ENCODE measurements at regions not wholly inside any gene's neighbourhood (a gene's known extent, or its start where the extent isn't known, plus 50 kb on each side); places are given as distances from the start of the nearest gene placed in this dataset.

DNA sequence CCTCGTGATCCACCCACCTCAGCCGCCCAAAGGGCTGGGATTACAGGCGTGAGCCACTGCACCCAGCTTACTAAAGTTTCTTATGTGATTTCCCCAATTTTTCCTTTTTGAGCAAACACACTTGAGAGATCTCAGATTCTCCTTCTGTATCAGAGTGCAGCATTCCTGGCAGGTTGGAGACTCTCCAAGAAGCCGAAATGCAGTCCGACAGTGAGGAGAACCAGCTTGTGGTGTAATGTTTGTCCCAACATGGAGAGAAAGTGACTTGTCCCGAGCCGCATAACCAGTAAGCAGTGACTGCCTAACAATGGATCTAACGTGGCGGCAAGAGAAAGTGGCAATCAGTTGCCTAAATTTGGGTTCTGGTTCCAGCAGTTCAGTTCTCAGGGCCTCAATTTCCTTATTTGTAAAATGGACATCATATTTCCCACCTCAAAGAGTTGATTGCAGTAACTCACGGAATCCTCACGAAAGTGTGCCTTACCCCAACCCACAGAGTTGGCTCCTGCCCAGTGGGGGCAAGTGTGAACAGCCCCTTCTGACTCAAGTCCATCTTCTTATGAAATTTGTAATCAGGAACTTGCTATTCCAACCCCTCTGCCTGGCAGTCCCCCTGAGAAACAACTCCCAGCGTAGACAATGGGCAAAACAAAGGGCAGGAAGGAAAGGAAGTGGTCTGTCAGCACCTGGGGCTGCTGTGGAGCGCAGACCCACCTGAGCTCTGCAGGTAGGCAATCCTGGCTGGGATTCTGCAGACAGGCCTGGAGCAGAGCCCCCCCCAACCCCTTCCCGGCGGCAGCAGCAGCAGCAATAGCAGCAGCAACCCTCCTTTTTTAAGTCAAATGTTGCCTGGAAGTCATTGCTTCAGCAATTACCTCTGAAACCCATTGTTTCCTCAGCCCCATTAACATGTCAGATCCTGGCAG, 223.6 kb upstream of the POU3F1 start:
- DNase-seq (ENCODE audit: low read depth in 1 of 2, low spot score in 1 of 2), result no peak

DNA sequence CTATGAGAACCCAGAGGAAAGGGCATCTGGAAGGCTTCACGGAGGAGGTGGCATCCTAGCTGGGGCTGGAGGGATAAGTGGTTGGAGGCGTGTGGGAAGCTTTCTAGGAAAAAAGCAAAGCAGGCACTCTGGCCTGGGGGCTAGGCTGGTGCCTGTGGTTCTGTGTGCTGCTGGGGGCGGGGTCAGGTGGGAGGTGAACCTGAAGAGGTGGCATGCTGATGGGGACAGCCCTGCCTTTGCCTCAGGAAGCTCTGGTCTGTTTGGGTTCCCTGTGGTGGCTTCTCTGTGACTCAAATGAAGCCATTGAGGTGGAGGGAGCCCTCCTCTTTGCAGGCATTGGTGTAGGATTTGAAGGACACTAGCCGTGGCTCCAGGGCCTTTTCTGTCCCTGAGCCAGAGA, 221.6 kb upstream of the POU3F1 start:
- DNase-seq (ENCODE audit: low read depth in 1 of 2, low spot score in 1 of 2), result no peak

GRCh38 chr1:38267037-38268036, 220.7 kb upstream of the POU3F1 start:
- DNase-seq (ENCODE audit: low read depth in 1 of 2, low spot score in 1 of 2), result no peak

DNA sequence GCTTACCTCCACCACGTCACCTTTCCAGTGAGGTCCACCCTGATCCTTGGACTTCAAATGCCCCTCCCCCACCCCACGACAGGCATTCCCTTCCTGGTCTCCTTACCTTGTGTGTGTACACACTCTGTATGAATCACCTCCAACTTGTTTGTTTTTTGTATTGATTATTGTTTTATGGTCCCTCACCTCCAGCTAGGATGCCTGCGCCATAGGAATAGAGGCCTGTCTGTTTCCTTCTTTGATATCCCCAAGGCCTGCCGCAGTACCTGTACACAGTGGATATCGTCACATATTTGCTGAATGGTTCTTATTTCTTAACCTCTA, 219.6 kb upstream of the POU3F1 start:
- no peak for DNase-seq (ENCODE audit: low read depth in 1 of 2, low spot score in 1 of 2)

DNA sequence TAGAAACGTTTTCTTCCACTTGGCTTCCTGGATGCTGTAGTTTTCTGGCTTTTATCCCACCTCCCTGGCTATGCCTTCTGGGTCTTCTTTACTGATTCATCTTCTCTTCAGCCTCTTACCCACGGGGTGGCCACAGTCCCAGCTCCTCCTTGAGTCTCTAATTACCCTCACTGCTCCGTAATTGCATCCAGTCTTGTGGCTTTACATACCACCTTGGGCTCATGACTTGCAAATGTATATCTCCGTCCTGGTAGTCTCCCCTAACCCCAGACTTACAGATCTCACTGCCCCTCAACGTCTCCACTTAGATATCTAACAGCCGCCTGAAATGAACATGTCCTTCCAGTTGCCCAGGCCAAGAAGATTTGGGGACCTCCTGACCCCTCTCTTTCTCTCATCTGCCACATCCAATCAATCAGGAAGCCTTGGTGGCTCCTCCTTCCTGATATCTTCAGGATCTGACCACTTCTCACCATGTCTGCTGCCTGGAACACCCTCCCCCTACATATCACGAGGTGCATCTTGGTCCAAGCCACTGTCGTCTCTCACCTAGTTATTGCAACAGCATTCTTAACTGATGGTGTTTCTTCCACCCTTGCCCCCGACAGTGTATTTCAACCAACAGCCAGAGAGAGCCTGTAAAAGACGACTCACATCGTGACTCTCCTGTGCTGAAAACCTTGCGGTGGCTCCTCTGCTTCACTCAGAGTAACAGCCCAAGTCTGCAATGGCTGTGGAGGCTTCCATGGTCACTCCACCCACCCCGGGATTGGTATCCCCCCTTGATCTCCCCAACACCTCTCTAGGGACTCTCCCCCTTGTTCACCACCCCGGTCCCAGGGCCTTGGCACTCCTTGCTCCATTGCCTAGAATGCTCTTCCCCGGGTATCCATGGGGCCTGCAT, 219.0 kb upstream of the POU3F1 start:
- no peak for DNase-seq (ENCODE audit: low read depth in 1 of 2, low spot score in 1 of 2)

- no peak for DNase-seq (ENCODE audit: low read depth in 1 of 2, low spot score in 1 of 2)
Observed at GRCh38 chr1:38263438-38263837, 216.8 kb upstream of the POU3F1 start.

DNA sequence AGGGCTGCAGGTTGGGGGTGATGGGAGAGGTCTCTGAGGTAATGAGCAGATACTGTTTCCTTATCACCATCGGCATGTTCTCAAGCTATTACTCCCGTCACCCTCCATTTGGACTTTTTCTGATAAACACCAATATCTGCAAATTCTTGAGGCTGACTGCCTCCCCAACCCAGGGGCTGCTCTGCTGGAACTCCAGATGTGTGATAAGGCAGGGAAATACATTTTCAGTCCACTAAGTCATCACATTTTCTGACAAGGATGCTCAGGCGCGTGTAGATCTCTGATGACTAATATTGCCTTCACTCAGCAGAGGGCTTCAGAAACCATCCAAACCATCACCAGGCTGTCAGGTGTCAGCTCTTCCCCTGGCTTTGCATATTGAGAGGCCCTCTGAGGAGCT, 215.0 kb upstream of the POU3F1 start:
- no peak for DNase-seq (ENCODE audit: low read depth in 1 of 2, low spot score in 1 of 2)

DNA sequence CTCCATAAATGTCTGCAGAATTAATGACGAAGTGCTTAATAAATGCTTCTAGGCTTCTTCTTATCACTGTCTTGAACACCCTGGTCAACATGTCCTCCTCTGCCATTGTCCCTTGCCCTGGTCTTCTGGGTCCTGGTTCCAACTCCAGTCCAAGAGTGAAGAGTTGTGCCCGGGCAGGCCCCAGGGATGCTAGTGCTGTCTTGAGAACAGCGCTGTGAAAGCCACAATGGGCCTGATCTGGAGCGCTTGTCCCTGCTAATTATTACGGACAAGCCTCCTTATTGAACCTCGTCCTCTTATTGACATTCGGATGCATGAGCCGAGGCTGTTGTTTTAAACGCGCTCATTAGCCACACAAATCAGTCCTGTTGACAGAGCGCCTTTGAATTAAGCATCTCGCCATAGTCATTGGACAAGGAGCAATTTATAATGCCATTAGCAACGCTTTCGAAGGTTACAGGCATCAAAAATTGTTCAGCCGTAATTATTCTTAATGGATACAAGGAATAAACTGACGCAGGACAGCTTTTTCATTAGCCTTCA, 211.6 kb upstream of the POU3F1 start:
- DNase-seq (ENCODE audit: low read depth in 1 of 2, low spot score in 1 of 2), result no peak

DNA sequence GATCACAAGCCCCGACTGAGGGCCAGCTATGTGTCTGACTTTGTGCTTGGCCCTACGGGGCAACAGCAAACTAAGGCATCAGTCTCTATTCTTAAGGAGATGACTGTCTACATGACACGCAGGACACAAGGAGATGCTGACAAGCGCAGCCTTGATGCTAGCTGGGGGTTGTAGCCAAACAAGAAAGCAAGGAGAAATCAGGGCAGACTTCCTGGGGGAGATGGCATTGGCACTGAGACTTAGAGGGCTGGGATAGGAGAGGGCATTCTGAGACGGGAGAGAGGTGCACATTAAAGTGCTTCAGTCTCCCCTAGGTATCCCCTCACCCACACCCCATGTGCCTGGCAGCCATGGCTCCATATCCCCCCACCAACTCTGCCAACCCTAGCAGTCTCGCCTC, 210.8 kb upstream of the POU3F1 start:
- no peak for DNase-seq (ENCODE audit: low read depth in 1 of 2, low spot score in 1 of 2)

- no peak for DNase-seq (ENCODE audit: low read depth in 1 of 2, low spot score in 1 of 2)
Observed at GRCh38 chr1:38256072-38256471, 209.5 kb upstream of the POU3F1 start.

DNA sequence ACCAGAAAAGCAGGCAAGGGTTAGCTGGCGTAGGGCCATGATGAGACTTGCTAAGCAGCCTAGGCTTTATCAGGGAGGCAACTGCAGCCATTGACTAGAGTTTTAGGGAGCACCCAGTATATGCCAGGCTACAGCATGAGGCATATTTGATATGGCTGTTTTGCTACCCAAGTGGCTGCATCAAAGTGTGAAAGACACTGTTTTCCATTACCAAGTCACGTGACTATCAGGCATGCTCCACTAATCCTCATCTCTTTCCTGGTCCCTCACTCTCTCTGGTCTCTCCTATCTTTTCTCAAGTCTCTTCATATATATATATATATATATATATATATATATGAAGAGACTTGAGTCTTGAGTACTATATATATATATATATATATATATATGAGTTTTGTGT, 206.7 kb upstream of the POU3F1 start:
- no peak for DNase-seq (ENCODE audit: low read depth in 1 of 2, low spot score in 1 of 2)

- DNase-seq (ENCODE audit: low read depth in 1 of 2, low spot score in 1 of 2), result no peak
Observed at GRCh38 chr1:38250356-38250755, 203.8 kb upstream of the POU3F1 start.

GRCh38 chr1:38249001-38249400, 202.4 kb upstream of the POU3F1 start:
- DNase-seq (ENCODE audit: low read depth in 1 of 2, low spot score in 1 of 2), result no peak

- DNase-seq (ENCODE audit: low read depth in 1 of 2, low spot score in 1 of 2), result no peak
Observed at GRCh38 chr1:38246955-38247952, 200.7 kb upstream of the POU3F1 start.

- DNase-seq (ENCODE audit: low read depth in 1 of 2, low spot score in 1 of 2), result no peak
Observed at GRCh38 chr1:38244218-38244845, 197.7 kb upstream of the POU3F1 start.

- DNase-seq (ENCODE audit: low read depth in 1 of 2, low spot score in 1 of 2), result no peak
Observed at GRCh38 chr1:38243106-38243505, 196.5 kb upstream of the POU3F1 start.

GRCh38 chr1:38242506-38242905, 195.9 kb upstream of the POU3F1 start:
- DNase-seq (ENCODE audit: low read depth in 1 of 2, low spot score in 1 of 2), result no peak

DNA sequence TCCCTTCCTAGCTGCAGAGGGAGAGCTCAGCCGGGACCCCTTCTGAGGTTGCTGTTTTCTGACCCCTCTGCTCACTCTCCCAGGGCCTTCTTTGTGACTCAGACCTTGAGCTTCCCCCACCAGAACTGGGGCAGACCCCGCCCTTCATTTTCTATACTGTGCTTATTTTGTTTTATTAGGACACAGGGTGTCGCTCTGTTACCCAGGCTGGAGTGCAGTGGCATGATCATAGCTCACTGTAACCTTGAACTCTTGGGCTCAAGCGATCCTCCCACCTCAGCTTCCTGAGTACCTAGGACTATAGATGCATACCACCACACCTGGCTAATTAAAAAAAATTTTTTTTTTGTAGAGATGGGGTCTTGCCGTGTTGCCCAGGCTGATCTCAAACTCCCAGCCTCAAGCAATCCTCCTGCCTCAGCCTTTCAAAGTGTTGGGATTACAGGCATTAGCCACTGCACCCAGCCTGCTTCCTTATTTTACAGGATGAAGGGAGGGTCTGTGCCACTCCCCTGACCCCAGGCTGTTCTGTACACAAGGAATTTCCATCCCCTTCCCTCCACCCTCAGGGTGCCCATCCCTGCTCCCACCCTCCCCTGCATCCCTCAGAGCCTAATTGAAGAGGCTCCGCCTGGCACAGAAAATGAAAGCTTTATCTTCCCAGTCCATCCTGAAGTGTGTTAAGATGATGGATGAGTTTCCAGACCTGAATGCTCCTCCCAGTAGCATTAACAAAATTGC, 195.2 kb upstream of the POU3F1 start:
- DNase-seq (ENCODE audit: low read depth in 1 of 2, low spot score in 1 of 2), result no peak
